Sigmoid colon (tissue), 6 donors: ENCODE measurements at regions not wholly inside any gene's neighbourhood (a gene's known extent, or its start where the extent isn't known, plus 50 kb on each side); places are given as distances from the start of the nearest gene placed in this dataset.

Source experiments
- DNase-seq: peaks from one replicate; pipeline ENCODE4 v3.0.0-alpha.2; 2019
- H3K27ac ChIP-seq, 4 donors: fragments of 200-600 bp; sonication (generic); one replicate each; pipeline ENCODE4 v1.5.1; 2016 to 2019; ENCODE audit warnings: mild to moderate bottlenecking in 1 of 4
- H3K27me3 ChIP-seq, 3 donors: fragments of 200-600 bp; sonication (generic); one replicate each; pipeline ENCODE4 v1.5.1; 2019; ENCODE audit warnings: mild to moderate bottlenecking in 1 of 3
- H3K36me3 ChIP-seq, 4 donors: fragments of 200-600 bp; sonication (generic); one replicate each; pipeline ENCODE4 v1.5.1; 2016 to 2019
- H3K4me1 ChIP-seq, 4 donors: fragments of 200-600 bp; sonication (generic); one replicate each; pipeline ENCODE4 v1.5.1; 2017 to 2019
- H3K4me3 ChIP-seq, 4 donors: fragments of 200-600 bp; sonication (generic); one replicate each; pipeline ENCODE4 v1.5.1; 2017 to 2019; ENCODE audit warnings: mild to moderate bottlenecking in 2 of 4, moderate library complexity in 1 of 4
- H3K9me3 ChIP-seq, 4 donors: fragments of 200-600 bp in 3 of 4; sonication (generic) in 3 of 4; one replicate each; pipeline versions ENCODE4 v1.5.1 to v1.6.1; 2013 to 2019
- EP300 ChIP-seq, 4 donors: sonication (generic); formaldehyde crosslinking; IDR thresholded peaks; one replicate each; pipeline ENCODE4 v1.6.1; 2017; ENCODE audit warnings: antibody characterized with exemption in 4 of 4
- POLR2A ChIP-seq, 2 donors: fragments of 450-650 bp; IDR thresholded peaks; one replicate each; pipeline ENCODE4 v1.6.1; 2016; ENCODE audit warnings: antibody characterized with exemption in 2 of 2, mild to moderate bottlenecking in 2 of 2, moderate library complexity in 2 of 2
- POLR2AphosphoS5 ChIP-seq, 4 donors: sonication (generic); formaldehyde crosslinking; IDR thresholded peaks; one replicate each; pipeline ENCODE4 v1.6.1; 2017; ENCODE audit warnings: antibody characterized with exemption in 4 of 4
- whole genome bisulfite sequencing, 2 donors: extraction: QIAGEN DNeasy Blood & Tissue Kit; methylation state at CpG; one replicate each; pipeline ENCODE4 v1.1.7; 2013; 5-methylcytosine and 5-hydroxymethylcytosine counted together
- intact Hi-C: fragments of 100-400 bp; cut with DNase I; formaldehyde crosslinking; loops from one replicate; pipeline ENCODE4 v1.15.1; 2023
- small RNA-seq, 3 donors: library from RNA; depleted of rRNA; stranded (forward); fragments of <200 nt; gene quantifications; one replicate each; pipeline ENCODE3, GENCODE V24; 2016
- TF ChIP-seq, protein P1 (sequence below), 4 experiments: fragments of 450-650 bp in 3 of 4; fragments of 200-600 bp in 1 of 4; IDR thresholded peaks; one replicate each; pipeline ENCODE4 v1.5.1; 2016 to 2019; ENCODE audit warnings: antibody characterized with exemption in 4 of 4, mild to moderate bottlenecking in 3 of 4, moderate library complexity in 2 of 4
- donor health status: healthy with polysubstance abuse.
- donor health status: healthy.

DNA sequence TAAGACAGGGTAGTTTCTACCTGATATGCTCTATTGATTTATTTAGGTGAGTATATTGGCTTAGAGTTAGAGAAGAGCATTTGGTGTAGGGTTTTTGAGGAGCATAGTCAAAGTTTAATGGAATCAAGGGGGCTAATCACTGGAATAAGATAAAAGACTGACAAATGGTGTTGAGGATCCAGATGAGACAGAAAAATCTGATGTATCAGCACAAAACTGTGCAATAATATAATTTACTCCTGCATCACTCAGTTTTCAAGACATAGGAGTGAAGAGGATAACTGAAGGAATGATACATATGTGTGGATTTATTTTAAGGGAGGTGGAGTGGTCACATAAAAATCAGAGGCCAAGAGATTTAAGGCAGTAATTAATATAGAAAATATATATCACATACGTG is 339.2 kb downstream of the NYAP2 start:
- DNase-seq = no peak
- no peak for TF ChIP-seq POLR2A (IDR thresholded peaks at IDR 0.05)
- TF ChIP-seq, protein P1, sequence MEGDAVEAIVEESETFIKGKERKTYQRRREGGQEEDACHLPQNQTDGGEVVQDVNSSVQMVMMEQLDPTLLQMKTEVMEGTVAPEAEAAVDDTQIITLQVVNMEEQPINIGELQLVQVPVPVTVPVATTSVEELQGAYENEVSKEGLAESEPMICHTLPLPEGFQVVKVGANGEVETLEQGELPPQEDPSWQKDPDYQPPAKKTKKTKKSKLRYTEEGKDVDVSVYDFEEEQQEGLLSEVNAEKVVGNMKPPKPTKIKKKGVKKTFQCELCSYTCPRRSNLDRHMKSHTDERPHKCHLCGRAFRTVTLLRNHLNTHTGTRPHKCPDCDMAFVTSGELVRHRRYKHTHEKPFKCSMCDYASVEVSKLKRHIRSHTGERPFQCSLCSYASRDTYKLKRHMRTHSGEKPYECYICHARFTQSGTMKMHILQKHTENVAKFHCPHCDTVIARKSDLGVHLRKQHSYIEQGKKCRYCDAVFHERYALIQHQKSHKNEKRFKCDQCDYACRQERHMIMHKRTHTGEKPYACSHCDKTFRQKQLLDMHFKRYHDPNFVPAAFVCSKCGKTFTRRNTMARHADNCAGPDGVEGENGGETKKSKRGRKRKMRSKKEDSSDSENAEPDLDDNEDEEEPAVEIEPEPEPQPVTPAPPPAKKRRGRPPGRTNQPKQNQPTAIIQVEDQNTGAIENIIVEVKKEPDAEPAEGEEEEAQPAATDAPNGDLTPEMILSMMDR (IDR thresholded peaks at IDR 0.05) = no peak
- TF ChIP-seq POLR2AphosphoS5 (IDR thresholded peaks at IDR 0.05) = no peak
- TF ChIP-seq EP300 (IDR thresholded peaks at IDR 0.05) = no peak
- 62 to 87% methylated on average over 1 of the region's 1 CpG for WGBS, 2 donors

DNA sequence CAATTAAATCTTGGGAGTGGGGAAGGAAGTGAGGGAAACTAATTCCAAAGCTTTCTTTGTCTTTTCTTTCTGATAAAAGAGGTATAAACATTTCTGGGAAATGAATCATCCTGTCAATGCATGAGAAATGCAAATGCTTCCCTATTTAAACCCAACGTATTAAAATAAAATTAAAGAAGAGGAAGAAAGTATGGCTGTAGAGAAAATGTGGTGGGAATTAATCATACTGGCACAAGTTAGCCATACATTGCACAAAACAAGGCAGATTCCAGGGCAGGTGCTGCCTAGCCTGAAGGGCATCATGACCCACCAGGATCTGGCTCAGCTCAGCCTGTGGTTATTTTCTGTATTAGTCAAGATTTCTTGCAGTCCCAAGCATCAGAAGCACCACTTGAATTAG is 338.0 kb downstream of the NYAP2 start:
- H3K9me3 ChIP-seq = no peaks in the 10 kb centered on the region
- 15 to 34% methylated on average over 1 of the region's 1 CpG for WGBS, 2 donors
- H3K4me3 ChIP-seq = no peak overlapping the region
- no peaks in the 10 kb centered on the region for H3K36me3 ChIP-seq
- TF ChIP-seq POLR2A (IDR thresholded peaks at IDR 0.05) = no peak
- no peak for TF ChIP-seq EP300 (IDR thresholded peaks at IDR 0.05)
- no peak for TF ChIP-seq POLR2AphosphoS5 (IDR thresholded peaks at IDR 0.05)
- TF ChIP-seq, protein P1 (IDR thresholded peaks at IDR 0.05) = no peak
- H3K4me1 ChIP-seq = peaks cover 0 to 14% (median 8%) of the 10 kb centered on the region in 4 donors
- intact Hi-C loops = no loop called here
- H3K27me3 ChIP-seq = no peaks in the 10 kb centered on the region
- no peak for DNase-seq
- H3K27ac ChIP-seq = no peak overlapping the region

More for the DNA sequence above, 339.2 kb downstream of the NYAP2 start:
- Histone ChIP-seq H3K27ac (no peak overlapping the region), H3K4me1 (peaks cover 0 to 14% (median 8%) of the 10 kb centered on the region in 4 donors), H3K4me3 (no peak overlapping the region), H3K27me3 (no peaks in the 10 kb centered on the region), H3K36me3 (no peaks in the 10 kb centered on the region), H3K9me3 (no peaks in the 10 kb centered on the region)
- intact Hi-C loops = no loop called here

DNA sequence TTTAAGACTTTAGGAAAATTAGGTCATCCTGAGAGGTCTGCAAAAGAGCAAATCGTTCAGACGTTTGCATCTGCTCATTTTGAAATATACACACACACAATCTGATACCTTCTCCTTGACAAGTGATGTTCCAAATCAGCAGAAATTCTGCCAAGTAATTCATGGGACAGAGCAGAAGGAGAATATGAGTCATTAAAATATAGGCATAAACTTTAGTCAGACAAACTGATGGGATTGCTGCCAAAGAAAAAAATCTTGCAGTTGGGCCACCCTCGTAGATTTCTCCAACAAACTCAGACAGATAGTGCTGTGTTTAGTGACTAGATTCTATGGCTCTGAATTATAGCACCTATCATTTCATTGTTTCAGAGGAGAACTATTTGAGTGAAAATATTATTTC is 336.3 kb downstream of the NYAP2 start:
- Histone ChIP-seq H3K4me3 (no peak overlapping the region), H3K27me3 (no peaks in the 10 kb centered on the region), H3K4me1 (peaks cover 0 to 14% (median 8%) of the 10 kb centered on the region in 4 donors), H3K36me3 (no peaks in the 10 kb centered on the region), H3K9me3 (no peaks in the 10 kb centered on the region), H3K27ac (no peak overlapping the region)
- intact Hi-C loops = no loop called here
- TF ChIP-seq POLR2A (IDR thresholded peaks at IDR 0.05) (no peak), EP300 (IDR thresholded peaks at IDR 0.05) (no peak), POLR2AphosphoS5 (IDR thresholded peaks at IDR 0.05) (no peak)
- TF ChIP-seq, protein P1 (IDR thresholded peaks at IDR 0.05) = no peak
- no peak for DNase-seq
- 32 to 49% methylated on average over 3 of the region's 3 CpGs for WGBS, 2 donors

DNA sequence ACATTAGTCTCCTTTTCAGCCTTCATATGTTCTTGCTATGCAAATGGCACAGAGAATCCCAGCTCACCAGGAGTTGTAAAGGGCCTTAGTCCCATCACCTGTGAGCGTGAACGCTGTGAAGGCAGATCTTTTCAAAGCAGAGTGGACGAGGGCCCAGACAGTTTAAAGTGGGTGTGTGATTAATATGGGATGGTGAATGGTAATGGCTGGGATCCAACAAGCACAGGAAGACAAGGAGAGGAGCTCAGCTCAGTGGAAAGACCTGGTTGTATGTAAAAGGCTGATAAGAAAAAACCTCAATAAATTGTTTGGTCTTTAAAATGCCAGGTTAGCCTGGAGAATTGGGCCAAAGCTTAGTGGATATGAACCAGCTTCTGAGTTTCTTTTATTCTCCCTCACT is 326.2 kb downstream of the NYAP2 start:
- no peak for DNase-seq
- 59 to 63% methylated on average over 3 of the region's 3 CpGs for WGBS, 2 donors

More for the DNA sequence above, 326.2 kb downstream of the NYAP2 start:
- H3K27me3 ChIP-seq = no peaks in the 10 kb centered on the region
- H3K9me3 ChIP-seq = no peaks in the 10 kb centered on the region
- H3K4me3 ChIP-seq = no peak overlapping the region
- H3K27ac ChIP-seq = no peak overlapping the region
- no peak for TF ChIP-seq POLR2A (IDR thresholded peaks at IDR 0.05)
- no peak for TF ChIP-seq EP300 (IDR thresholded peaks at IDR 0.05)
- TF ChIP-seq, protein P1 (IDR thresholded peaks at IDR 0.05) = no peak
- no peak for TF ChIP-seq POLR2AphosphoS5 (IDR thresholded peaks at IDR 0.05)
- intact Hi-C loops = no loop called here
- no peaks in the 10 kb centered on the region for H3K4me1 ChIP-seq
- no peaks in the 10 kb centered on the region for H3K36me3 ChIP-seq

Small RNAs in the stretch of these regions (small RNA-seq; reads per million reads assigned to genes)
- 0 reads per million in 3 donors for gene AC068138.1
- gene MIR5702 = 0 reads per million in 3 donors
